HFFc6 (cell line): ENCODE measurements at regions not wholly inside any gene's neighbourhood (a gene's known extent, or its start where the extent isn't known, plus 50 kb on each side); places are given as distances from the start of the nearest gene placed in this dataset.

ENCODE experiments used
- DNase-seq: peaks from one replicate; pipeline ENCODE4 v3.0.0-alpha.2; 2018
- H3K27ac Mint-ChIP-seq: 2 replicates; pipeline ENCODE4 v1.8.0; 2020; ENCODE audit warnings: mild to moderate bottlenecking, mixed read lengths
- H3K27me3 Mint-ChIP-seq: 2 replicates; pipeline ENCODE4 v1.8.0; 2021; ENCODE audit warnings: mild to moderate bottlenecking, moderate library complexity, mixed read lengths; ENCODE audit not compliant: insufficient read depth
- H3K36me3 Mint-ChIP-seq: 2 replicates; pipeline ENCODE4 v1.8.0; 2021; ENCODE audit warnings: low read depth, mixed read lengths
- H3K4me1 Mint-ChIP-seq: 2 replicates; pipeline ENCODE4 v1.8.0; 2020; ENCODE audit warnings: low read depth, mixed read lengths
- H3K4me3 Mint-ChIP-seq: 2 replicates; pipeline ENCODE4 v1.8.0; 2020; ENCODE audit warnings: mild to moderate bottlenecking, moderate library complexity, mixed read lengths
- H3K9me3 Mint-ChIP-seq: 2 replicates; pipeline ENCODE4 v1.8.0; 2020; ENCODE audit warnings: mild to moderate bottlenecking, mixed read lengths
- TF ChIP-seq, protein P1 (sequence below): fragments of 200-600 bp; sonication (generic); IDR thresholded peaks from 2 replicates; pipeline ENCODE4 v1.5.0; 2021; ENCODE audit warnings: antibody characterized with exemption, mild to moderate bottlenecking

DNA sequence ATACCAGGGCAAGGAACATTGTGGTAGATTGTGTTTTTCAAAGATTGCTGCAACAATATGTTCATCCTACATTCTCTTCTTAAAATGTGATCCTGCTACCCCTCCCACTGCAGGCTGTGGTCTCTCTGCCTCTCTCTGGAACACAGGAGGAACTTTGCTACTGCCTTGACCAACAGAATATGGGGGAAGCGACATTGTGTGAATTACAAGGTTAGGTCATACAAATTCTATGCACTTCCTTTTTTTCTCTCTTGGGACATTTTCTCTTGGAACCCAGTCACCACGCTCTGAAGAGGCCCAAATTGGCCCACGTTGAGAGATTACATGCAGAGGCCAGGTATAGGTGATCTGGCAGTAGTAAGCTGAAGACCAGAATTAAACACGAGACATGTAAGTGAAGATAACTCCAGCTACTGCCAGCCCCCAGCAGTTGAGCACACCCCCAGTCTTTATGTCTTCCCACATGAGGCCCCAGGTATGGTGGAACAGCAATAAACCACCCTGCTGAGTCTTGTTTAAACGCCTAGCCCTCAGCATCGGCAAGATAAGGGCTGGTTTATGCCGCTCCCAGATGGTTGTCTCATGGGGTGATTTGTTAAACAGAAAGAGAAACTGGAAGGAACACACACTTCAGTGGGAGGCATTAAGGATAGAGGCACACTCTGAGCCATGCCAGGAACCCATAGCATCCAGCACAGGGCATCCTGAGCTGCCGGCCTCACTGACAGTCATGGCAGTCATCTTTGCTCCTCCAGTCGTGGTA, 59.9 kb downstream of the FAM43A start:
- DNase-seq: no peak
- Mint-ChIP-seq H3K36me3 (no peaks in the 10 kb centered on the region), H3K4me1 (peaks cover 10% of the 10 kb centered on the region), H3K4me3 (no peak overlapping the region), H3K9me3 (no peaks in the 10 kb centered on the region), H3K27me3 (peaks cover 40% of the 10 kb centered on the region), H3K27ac (no peak overlapping the region)
- TF ChIP-seq, protein P1, sequence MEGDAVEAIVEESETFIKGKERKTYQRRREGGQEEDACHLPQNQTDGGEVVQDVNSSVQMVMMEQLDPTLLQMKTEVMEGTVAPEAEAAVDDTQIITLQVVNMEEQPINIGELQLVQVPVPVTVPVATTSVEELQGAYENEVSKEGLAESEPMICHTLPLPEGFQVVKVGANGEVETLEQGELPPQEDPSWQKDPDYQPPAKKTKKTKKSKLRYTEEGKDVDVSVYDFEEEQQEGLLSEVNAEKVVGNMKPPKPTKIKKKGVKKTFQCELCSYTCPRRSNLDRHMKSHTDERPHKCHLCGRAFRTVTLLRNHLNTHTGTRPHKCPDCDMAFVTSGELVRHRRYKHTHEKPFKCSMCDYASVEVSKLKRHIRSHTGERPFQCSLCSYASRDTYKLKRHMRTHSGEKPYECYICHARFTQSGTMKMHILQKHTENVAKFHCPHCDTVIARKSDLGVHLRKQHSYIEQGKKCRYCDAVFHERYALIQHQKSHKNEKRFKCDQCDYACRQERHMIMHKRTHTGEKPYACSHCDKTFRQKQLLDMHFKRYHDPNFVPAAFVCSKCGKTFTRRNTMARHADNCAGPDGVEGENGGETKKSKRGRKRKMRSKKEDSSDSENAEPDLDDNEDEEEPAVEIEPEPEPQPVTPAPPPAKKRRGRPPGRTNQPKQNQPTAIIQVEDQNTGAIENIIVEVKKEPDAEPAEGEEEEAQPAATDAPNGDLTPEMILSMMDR: no peak

DNA sequence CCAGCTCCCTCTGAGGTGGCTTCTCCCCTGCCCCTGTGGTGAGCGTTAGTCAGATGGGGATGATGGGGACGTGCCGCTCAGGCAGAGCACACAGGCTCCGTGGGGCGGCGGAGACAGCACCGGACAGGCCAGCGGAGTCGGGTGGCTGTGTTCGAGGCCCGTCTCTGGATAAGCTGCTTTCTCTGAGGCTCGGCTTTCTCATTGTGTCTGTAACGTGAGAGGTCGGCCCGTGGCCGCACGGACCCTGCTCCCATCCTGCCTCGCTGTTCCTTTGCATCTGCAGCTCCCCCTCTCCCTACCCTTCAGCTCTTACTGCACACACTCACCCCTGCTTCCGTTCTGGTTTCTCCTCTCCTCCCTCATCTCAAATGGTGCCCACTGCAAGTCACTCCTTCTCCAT, 62.5 kb downstream of the FAM43A start:
- Mint-ChIP-seq H3K4me1 (no peaks in the 10 kb centered on the region), H3K36me3 (no peaks in the 10 kb centered on the region), H3K4me3 (no peak overlapping the region), H3K27ac (no peak overlapping the region), H3K9me3 (no peaks in the 10 kb centered on the region), H3K27me3 (peaks cover 50% of the 10 kb centered on the region)
- no peak for DNase-seq
- TF ChIP-seq, protein P1: no peak

DNA sequence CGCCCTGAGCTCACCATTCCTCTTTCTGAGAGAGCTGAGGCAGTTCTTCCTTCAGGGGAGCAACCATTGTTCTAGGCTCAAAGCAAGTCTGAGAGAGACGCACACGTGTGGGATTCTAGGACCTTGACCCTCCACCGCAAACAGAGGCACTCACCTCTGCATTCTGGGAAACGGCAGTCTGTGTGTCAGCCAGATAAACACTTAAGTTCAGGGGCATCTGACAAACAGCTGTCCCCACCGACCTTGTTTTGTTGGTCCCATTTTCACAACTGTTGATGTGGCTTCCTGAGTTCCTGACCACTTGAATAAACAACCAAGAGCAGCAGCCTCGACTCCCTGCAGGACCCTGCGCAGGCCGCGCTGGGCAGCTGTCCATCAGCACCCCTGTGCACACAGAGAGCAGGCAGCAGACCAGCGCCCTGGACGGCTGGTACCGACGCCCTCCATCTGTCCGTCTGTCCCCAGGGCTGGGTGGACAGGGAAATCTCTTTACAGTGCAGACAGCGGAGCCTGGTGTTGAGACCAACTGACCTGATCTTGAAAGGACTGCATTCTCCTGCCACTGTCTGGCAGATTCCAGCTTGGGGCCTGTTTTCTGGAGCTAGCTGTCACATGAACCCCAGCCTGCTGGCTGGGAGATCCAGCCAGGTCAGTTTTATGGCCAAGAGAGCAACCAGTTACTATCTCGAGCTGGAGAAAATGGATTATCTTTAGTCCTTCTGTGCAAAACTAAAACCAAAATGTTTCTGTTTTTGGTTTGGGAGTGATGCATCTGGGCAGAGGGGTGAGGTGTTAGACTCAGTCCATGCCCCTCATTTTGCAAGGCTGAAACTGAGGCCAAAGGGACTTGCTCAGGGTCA, 64.2 kb downstream of the FAM43A start:
- H3K36me3 Mint-ChIP-seq: no peaks in the 10 kb centered on the region
- no peaks in the 10 kb centered on the region for H3K9me3 Mint-ChIP-seq
- TF ChIP-seq, protein P1: no peak
- no peak for DNase-seq
- peaks cover 45% of the 10 kb centered on the region for H3K27me3 Mint-ChIP-seq
- no peaks in the 10 kb centered on the region for H3K4me1 Mint-ChIP-seq
- no peak overlapping the region for H3K27ac Mint-ChIP-seq
- H3K4me3 Mint-ChIP-seq: no peak overlapping the region

DNA sequence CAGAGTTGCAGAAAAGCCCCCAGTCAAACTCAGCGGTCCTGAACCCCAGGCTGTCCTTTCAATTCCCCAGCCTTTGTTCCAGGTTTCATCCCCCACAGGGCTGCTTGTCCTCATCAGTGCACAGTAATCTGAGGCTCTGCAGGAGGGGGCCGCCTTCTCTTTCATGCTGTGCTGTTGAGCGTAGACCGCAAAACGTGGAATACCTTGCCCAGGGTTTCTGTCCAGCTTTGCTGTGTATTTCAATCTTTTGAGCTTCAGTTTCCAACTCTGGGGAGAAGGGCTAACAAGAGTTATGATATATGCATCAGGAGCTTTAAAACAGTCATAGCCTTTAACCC, 64.8 kb downstream of the FAM43A start:
- Mint-ChIP-seq H3K4me1 (no peaks in the 10 kb centered on the region), H3K4me3 (no peak overlapping the region), H3K36me3 (no peaks in the 10 kb centered on the region), H3K27ac (no peak overlapping the region), H3K9me3 (no peaks in the 10 kb centered on the region), H3K27me3 (peaks cover 45% of the 10 kb centered on the region)
- no peak for DNase-seq
- TF ChIP-seq, protein P1: no peak

DNA sequence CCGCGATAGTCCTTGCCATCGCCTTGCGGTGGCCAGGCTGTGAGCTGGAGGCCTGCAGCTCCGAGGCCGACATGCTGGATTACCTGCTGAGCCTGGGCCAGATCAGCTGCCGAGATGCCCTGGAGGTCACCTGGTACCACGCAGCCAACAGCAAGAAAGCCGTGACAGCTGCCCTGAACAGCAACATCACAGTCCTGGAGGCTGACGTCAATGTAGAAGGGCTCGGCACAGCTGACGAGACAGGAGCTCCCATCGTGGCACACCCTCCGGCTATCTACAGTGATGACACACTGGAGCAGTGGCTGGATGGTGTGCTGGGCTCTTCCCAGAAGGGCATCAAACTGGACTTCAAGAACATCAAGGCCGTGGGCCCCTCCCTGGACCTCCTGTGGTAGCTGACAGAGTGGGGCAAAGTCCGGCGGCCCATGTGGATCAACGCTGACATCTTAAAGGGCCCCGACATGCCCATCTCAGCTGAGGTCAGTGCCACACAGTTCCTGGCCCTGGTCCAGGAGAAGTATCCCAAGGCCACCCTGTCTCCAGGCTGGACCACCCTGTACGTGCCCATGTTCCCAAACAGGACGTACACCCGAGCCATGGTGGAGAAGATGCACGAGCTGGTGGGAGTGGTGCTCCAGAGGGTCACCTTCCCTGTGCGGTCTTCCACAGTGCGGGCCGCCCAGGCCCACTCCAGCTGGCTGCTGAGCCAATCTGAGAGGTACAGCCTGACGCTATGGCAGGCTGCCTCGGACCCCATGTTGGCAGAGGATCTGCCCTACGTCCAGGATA, 70.2 kb downstream of the FAM43A start:
- Mint-ChIP-seq H3K4me3 (no peak overlapping the region), H3K27me3 (peaks cover 44% of the 10 kb centered on the region), H3K36me3 (no peaks in the 10 kb centered on the region), H3K27ac (no peak overlapping the region), H3K4me1 (no peaks in the 10 kb centered on the region), H3K9me3 (no peaks in the 10 kb centered on the region)
- no peak for DNase-seq
- TF ChIP-seq, protein P1: no peak
